GM12878 (cell line): ENCODE measurements at regions not wholly inside any gene's neighbourhood (a gene's known extent, or its start where the extent isn't known, plus 50 kb on each side); places are given as distances from the start of the nearest gene placed in this dataset.

ENCODE experiments used
- ATF7 ChIP-seq: fragments of 450-650 bp; IDR thresholded peaks from 2 replicates; pipeline ENCODE4 v1.6.1; 2016; ENCODE audit warnings: low read depth, mild to moderate bottlenecking
- BRCA1 ChIP-seq: IDR thresholded peaks from 2 replicates; pipeline ENCODE4 v1.6.1; 2011; ENCODE audit warnings: low read depth, low read length, improper control_type of control experiment
- CEBPB ChIP-seq, 2 experiments: fragments of 150-350 bp in 1 of 2; IDR thresholded peaks; 2 replicates each; pipeline ENCODE4 v1.6.1; 2012 to 2014; ENCODE audit warnings: low read depth in 2 of 2, low read length in 2 of 2, borderline replicate concordance in 1 of 2, inconsistent platforms in 1 of 2
- CREM ChIP-seq: IDR thresholded peaks from 2 replicates; pipeline ENCODE4 v1.6.1; 2014; ENCODE audit warnings: antibody characterized with exemption, low read depth
- EP300 ChIP-seq, 2 experiments: fragments of 150-350 bp in 1 of 2; IDR thresholded peaks; 2 replicates each; pipeline ENCODE4 v1.6.1; 2011 to 2012; ENCODE audit warnings: low read depth in 2 of 2, low read length in 2 of 2, borderline replicate concordance in 1 of 2, improper control_type of control experiment in 1 of 2, inconsistent platforms in 1 of 2; ENCODE audit not compliant: control insufficient read depth in 1 of 2
- FOXM1 ChIP-seq: IDR thresholded peaks from 2 replicates; pipeline ENCODE4 v1.6.1; 2012; ENCODE audit warnings: low read depth, mild to moderate bottlenecking, inconsistent platforms, low read length, moderate library complexity
- GABPA ChIP-seq: IDR thresholded peaks from 2 replicates; pipeline ENCODE4 v1.6.1; 2014; ENCODE audit warnings: antibody characterized with exemption, low read depth, mild to moderate bottlenecking, inconsistent platforms
- IRF4 ChIP-seq: IDR thresholded peaks from 2 replicates; pipeline ENCODE4 v1.6.1; 2011; ENCODE audit warnings: low read depth, low read length
- KAT2A ChIP-seq: conservative IDR thresholded peaks from 2 replicates; pipeline ENCODE4 v1.6.1; 2011; ENCODE audit warnings: low read depth, low read length; ENCODE audit not compliant: control insufficient read depth
- MAX ChIP-seq: IDR thresholded peaks from 2 replicates; pipeline ENCODE4 v1.6.1; 2012; ENCODE audit warnings: low read depth, low read length, improper control_type of control experiment
- MEF2A ChIP-seq: IDR thresholded peaks from 2 replicates; pipeline ENCODE4 v1.6.1; 2011; ENCODE audit warnings: low read depth, mild to moderate bottlenecking, low read length, moderate library complexity; ENCODE audit not compliant: insufficient read depth
- MXI1 ChIP-seq: fragments of 150-350 bp; IDR thresholded peaks from 2 replicates; pipeline ENCODE4 v1.6.1; 2011; ENCODE audit warnings: low read depth, mild to moderate bottlenecking, inconsistent platforms, low read length, improper control_type of control experiment
- MYC ChIP-seq: IDR thresholded peaks from 2 replicates; pipeline ENCODE4 v1.6.1; 2011; ENCODE audit warnings: mild to moderate bottlenecking, low read length, moderate library complexity, inconsistent platforms; ENCODE audit not compliant: insufficient read depth, insufficient replicate concordance, insufficient read length, severe bottlenecking
- NBN ChIP-seq: fragments of 450-650 bp; IDR thresholded peaks from 2 replicates; pipeline ENCODE4 v1.6.1; 2016
- NR2F1 ChIP-seq: fragments of 450-650 bp; conservative IDR thresholded peaks from 2 replicates; pipeline ENCODE4 v1.6.1; 2017; ENCODE audit warnings: mild to moderate bottlenecking
- POU2F2 ChIP-seq: IDR thresholded peaks from 3 replicates; pipeline ENCODE4 v1.6.1; 2011; ENCODE audit warnings: low read depth, mild to moderate bottlenecking, low read length, borderline replicate concordance
- RAD21 ChIP-seq: IDR thresholded peaks from 2 replicates; pipeline ENCODE4 v1.6.1; 2011; ENCODE audit warnings: mild to moderate bottlenecking, low read depth, low read length, moderate library complexity; ENCODE audit not compliant: insufficient read depth
- RELA ChIP-seq: fragments of 450-650 bp; IDR thresholded peaks from 2 replicates; pipeline ENCODE4 v1.8.0; 2014; ENCODE audit warnings: borderline replicate concordance; ENCODE audit not compliant: partially characterized antibody
- RELB ChIP-seq: fragments of 450-650 bp; IDR thresholded peaks from 2 replicates; pipeline ENCODE4 v1.6.1; 2017; ENCODE audit warnings: low read depth, mild to moderate bottlenecking, moderate library complexity
- SPI1 ChIP-seq: IDR thresholded peaks from 2 replicates; pipeline ENCODE4 v1.6.1; 2011; ENCODE audit warnings: low read depth, mild to moderate bottlenecking, low read length, moderate library complexity, borderline replicate concordance; ENCODE audit not compliant: insufficient read depth
- SREBF2 ChIP-seq: IDR thresholded peaks from 2 replicates; pipeline ENCODE4 v1.6.1; 2012; ENCODE audit warnings: mild to moderate bottlenecking, low read length
- TAF1 ChIP-seq: IDR thresholded peaks from 2 replicates; pipeline ENCODE4 v1.6.1; 2011; ENCODE audit warnings: mild to moderate bottlenecking, low read depth, low read length, borderline replicate concordance
- ZBED1 ChIP-seq: IDR thresholded peaks from 2 replicates; pipeline ENCODE4 v1.6.1; 2016; ENCODE audit warnings: borderline replicate concordance
- ZBTB11 ChIP-seq: fragments of 450-650 bp; formaldehyde crosslinking; IDR thresholded peaks from 2 replicates; pipeline ENCODE4 v1.5.0; 2022; ENCODE audit warnings: mild to moderate bottlenecking, missing genetic modification characterization
- ZNF217 ChIP-seq: fragments of 450-650 bp; IDR thresholded peaks from 2 replicates; pipeline ENCODE4 v1.6.1; 2017; ENCODE audit warnings: antibody characterized with exemption, mild to moderate bottlenecking
- ZNF622 ChIP-seq: fragments of 450-650 bp; IDR thresholded peaks from 2 replicates; pipeline ENCODE4 v1.6.1; 2017; ENCODE audit warnings: mild to moderate bottlenecking, inconsistent platforms
- ZZZ3 ChIP-seq: IDR thresholded peaks from 2 replicates; pipeline ENCODE4 v1.6.1; 2011; ENCODE audit warnings: low read depth; ENCODE audit not compliant: control insufficient read depth, insufficient read length

- TF ChIP-seq KAT2A (no peak), TAF1 (peak; percentile 62; the same call in 1 of the 2 replicates), BRCA1 (no peak), RELA (peak; percentile 99), NBN (peak; percentile 95), MAX (peak; percentile 82; the same call in 1 of the 2 replicates), SREBF2 (no peak), IRF4 (peak; percentile 94), FOXM1 (no peak), EP300 (IDR thresholded peaks at IDR 0.05; ENCODE audit: borderline replicate concordance in 1 of 2, control insufficient read depth in 1 of 2, low read depth in 2 of 2, low read length in 2 of 2) (peak; percentile 90 to 97), MEF2A (peak; percentile 90), MXI1 (peak; percentile 73; the same call in 1 of the 2 replicates), CEBPB (IDR thresholded peaks at IDR 0.05; ENCODE audit: borderline replicate concordance in 1 of 2, low read depth in 2 of 2, low read length in 2 of 2) (no peak), SPI1 (no peak), RAD21 (peak; percentile 38), MYC (no peak), CREM (peak; percentile 90), RELB (peak; percentile 98), GABPA (no peak), ZNF217 (0 out of 2 replicates have a peak, but pooled peaks have one; percentile 32), NR2F1 (peak; percentile 97), ZNF622 (no peak), ATF7 (peak; percentile 78), POU2F2 (peak; percentile 76; the same call in 2 of the 3 replicates), ZBTB11 (CRISPR knock-in tag) (no peak), ZZZ3 (no peak), ZBED1 (peak; percentile 96)
These were observed 139.2 kb upstream of the SMARCA2 start (continued) for GRCh38 chr9:1875921-1876448.
